GM21367 (cell line): ENCODE measurements at regions not wholly inside any gene's neighbourhood (a gene's known extent, or its start where the extent isn't known, plus 50 kb on each side); places are given as distances from the start of the nearest gene placed in this dataset.

Source experiments
- ATAC-seq: cut with Tn5 transposase; IDR thresholded peaks from one replicate; pipeline ENCODE4 v1.9.1; 2021; ENCODE audit not compliant: unreplicated experiment

DNA sequence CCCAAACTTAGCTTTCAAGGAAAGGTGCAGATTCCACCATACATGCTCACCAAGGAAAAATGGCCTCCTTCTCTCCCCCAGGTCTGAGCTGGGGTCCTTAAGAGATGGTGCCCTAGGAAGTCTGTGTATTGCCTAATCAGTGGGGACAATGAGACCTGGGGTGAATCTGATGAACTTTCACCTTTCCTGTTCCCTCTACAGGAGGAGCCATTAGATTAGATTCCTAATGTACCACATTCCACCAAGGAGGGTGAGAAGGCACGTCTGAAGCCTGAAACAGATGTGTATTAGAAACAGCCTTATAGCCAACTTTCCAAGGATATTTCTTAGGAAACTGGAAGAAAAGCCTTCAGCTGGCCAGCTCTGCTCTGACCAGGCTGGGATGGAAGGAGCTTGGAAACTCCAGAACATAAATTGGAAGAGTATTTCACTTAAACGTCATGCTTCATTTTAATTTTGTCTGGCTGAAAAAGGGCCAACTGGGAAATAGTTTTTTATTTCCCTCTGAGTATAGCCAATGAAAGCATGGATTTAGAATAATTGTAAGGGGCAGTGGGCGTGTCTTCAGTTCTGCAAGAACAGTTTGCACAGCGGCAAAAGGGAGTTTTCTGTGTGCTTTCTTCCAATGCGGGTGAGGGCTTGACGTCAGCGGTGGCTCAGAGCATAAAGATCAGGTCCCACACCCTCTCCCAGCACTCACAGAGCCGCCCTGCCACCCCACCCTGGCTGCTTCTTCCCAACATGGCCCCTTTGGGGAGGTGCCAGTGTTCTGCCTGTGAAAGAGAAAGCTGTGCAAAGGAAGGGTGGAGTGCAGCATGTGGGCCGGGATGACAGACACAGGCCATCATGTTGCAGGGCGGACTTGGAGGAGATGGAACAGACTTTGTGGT, 210.9 kb downstream of the ESM1 start:
- no peak for ATAC-seq

GRCh38 chr5:54772684-54773083, 212.7 kb downstream of the ESM1 start:
- peak; percentile 47 for ATAC-seq

GRCh38 chr5:54772231-54772630, 213.2 kb downstream of the ESM1 start:
- no peak for ATAC-seq

DNA sequence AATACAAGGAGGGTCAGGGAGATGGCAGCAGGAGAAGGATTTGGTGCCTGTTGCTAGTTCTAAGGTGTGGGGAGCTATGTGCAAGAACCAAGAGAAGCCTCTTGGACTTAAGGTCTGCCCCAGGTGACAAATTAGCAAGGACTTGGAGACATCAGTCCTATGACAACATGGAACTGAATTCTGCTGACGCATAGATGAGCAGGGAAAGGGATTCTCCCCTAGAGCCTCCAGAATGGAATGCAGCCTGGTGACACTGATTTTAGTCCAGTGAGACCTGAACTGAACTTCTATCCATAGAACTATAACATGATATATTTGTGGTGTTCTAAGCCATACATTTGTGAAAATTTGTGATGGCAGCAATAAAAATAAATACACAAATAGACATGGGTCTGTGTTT, 215.6 kb downstream of the ESM1 start:
- ATAC-seq, result no peak

GRCh38 chr5:54769072-54769471, 216.3 kb downstream of the ESM1 start:
- no peak for ATAC-seq

DNA sequence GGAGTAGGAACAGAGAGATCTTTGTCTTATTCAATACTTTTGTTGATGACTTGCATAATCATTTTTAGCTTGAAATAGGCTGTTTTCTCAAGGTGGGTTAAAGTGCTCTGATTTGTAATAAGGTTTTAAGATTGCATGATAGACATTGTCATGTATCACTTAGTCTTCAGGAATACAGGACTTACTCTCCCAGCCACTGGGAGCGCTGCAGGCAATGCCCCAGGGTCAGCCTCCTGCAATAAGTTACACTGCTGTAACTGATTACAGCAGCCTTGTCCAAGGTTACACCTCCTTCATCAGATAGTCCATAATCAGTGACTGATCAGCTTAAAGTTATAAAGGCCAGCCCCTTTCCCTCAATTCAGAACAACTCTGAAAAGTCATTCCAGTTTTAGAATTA, 218.6 kb downstream of the ESM1 start:
- ATAC-seq, result no peak

GRCh38 chr5:54765165-54766028, 220.0 kb downstream of the ESM1 start:
- no peak for ATAC-seq

DNA sequence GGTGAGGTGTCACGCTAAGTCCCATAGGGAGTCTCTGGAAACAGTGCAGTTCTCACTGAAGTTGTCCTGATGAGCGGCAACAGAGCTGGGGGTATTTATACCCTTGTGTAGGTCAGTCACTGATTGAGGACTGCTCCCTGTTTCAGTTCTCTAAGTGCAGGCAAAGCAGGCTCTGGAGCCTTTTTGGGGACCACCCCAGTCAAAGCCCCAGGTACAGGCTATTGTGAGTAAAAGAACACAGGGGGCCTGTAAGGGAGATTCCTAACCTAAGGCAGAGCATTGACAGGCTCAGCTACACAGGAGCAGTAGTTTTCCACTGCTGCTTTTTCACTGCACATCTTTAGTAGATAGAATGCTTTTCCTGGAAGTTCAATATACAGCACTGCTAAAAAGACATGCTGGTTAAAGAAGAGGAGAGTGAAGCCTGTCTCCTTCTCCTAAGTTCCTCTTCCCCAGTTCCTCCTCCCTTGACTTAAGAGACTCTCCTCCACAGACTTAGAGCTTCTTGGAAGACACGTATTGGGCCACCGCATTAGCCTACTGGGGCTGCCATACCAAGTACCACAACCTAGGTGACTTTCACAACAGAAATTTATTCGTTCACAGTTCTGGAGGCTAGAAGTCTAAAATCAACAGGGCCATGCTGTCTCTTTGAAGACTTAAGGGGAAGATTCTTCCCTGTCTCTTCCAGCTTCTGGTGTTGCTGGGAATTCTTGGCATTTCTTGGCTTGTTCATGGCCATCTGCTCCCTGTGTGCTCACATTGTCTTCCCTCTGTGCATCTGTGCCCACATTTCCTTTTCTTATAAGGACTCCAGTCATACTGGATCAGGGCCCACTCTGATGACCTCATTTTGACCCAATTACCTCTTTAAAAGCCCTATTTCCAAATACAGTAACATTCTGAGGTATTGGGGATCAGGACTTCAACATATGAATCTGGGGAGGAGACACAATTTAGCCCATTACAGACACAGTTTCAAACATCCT, 221.0 kb downstream of the ESM1 start:
- ATAC-seq, result no peak

DNA sequence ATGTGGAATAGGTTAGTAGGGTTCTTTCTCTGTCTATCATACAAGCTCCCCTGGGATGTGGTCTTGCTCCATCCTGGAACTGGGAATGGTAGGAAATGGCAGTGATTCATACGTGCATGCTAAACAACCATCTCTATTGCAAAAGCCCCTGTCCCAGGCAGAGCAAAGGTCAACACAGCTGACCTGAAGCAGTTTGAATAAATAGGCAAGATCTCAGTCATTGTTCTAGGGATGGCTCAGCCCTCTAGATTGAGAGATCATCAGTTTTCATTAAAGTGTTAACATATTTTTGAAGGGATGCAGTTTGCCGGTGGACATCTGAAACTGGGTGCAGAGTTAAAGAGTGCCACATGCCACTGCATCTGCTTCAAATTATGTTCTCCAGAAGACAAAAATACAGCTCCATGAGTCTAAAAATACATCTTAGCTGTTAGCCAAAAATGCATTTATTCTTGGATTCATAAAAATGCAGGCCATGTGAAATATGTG, 224.1 kb downstream of the ESM1 start:
- no peak for ATAC-seq

DNA sequence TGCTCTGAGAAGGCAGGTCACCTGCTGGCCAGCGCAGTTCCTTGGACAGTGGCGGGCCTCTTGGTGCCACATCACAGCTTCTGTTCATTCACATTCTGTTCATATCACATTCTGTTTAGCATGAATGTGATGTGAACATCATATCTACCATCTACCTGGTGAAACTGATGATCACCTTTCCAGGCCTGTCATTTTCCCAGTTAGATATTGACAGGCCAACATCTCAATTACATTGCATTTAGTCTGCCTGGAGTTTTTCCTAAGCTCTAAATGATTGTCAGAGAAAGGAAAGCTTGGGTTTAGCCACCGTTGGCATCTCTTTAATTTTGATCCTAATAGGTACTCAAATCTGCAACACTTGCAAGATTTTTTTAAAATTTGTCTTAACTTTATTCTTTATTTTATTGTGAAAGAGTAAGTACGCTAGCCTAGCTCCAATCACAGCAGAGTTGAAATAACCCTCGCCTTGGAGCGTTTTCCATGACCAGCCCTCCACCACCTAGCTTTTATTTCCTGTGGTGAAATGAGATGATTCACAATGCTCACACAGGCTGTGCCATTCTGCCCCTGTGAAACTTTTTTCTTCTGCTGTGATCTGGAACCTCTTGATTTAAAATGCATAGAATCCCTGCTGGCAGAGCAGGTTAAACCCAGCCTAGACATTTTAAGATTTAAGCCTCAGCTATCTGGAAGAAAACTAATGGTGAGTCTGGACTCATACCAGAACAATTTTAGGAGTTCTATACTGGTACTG, 225.0 kb downstream of the ESM1 start:
- no peak for ATAC-seq

DNA sequence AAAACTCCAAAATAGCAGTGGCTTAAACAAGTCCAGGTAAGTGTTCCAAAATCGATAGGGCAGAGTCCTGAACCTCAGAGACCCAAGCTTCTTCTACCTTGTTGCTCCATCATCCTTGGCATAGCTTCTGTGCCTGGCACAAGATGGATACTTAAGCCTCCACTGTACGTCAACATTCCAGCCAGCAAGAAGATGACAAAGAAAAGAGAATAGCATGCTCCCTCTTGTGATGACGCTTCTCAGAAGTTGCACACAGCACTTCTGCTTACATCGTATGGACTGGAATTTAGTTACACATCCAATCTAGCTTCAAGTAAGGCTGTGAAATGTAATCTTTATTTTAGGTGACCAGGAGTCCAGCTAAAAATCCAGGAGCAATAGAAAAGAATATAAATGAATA, 227.4 kb downstream of the ESM1 start:
- ATAC-seq, result no peak

DNA sequence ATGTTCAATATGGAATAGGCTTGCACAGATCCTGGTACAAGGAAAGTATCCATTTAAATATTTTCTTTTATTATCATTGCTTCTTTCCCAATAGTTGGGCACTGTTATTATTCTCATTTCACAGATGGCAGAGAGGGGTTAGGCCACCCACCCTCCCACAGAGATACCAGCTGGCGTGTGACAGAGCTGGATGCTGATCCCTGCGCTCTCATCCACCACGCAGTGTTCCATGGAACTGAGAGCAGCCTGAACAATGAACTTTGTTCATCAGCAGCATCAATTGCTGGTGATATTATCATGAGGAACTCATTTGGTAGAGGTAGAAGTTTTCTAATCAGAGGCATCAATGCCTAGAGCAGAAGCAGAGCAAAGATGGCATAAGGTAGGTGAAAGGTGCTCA, 227.9 kb downstream of the ESM1 start:
- no peak for ATAC-seq

DNA sequence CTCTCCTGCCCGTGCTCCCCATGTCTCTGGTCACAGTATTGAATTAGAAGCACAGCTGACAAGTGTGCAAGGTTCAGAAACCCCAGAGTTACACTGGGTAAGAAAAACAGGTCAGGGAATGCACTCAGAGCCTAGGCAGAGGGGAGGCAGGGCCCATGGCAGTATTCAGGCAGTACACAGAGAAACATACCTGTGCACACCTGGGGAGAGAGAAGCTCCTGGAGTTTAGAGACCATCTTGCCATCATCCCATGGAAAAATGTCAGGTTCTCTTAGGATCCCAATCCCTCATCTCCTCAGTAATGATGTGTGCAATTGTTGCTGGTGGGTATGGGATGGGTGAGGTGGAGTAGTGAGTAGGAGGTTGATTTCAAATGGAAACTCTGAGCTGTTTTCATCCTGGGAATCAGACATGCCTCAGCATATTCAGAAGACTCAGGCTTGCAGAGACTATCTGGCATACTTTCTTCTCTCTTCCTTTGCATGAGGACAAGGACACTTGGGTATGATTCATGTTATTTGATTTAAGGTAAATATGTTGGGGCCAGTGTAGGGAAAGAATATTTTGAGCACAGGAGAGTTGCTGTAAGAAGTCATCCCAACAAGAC, 228.5 kb downstream of the ESM1 start:
- ATAC-seq, result no peak

DNA sequence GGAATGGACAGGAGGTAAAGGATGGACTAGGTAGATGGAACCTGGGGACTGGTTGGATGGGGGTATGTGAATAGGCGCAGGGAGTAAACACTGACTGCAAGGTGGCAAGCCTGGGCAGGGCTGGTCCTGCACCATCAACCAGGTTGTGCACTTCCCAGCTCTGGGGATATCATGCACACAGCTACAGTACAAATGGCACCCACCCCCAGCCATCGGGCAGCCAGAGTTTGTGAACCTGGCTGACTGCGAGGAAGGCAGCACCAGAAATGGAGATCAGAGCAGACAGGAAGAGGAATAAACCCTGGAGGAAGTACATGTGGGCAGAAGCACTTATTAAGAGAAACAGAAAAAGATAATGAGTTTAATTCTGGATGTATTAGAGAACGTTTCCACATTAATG, 229.1 kb downstream of the ESM1 start:
- no peak for ATAC-seq

DNA sequence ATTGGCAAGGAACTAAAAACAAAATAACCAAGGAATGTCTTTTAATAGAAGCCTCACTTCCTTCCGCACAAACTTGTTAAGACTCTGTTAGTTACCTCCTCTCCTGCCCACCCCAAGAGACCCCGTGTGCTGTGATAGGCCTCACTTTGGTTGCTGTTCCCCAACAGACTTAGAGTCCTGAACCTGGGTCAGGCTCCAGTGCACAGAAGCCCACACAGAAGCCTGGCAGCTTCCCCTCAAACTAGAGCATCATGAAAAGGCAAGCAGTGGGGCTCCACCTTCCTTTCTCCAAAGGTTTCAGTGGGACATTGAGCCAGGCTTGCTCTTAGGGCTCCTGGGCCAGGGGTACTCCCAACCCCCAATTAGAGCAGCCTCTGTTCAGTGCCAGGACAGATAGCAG, 230.5 kb downstream of the ESM1 start:
- no peak for ATAC-seq

- ATAC-seq, result no peak
These were observed 231.0 kb downstream of the ESM1 start for GRCh38 chr5:54754420-54754819.

- ATAC-seq, result no peak
These were observed 231.6 kb downstream of the ESM1 start for GRCh38 chr5:54753753-54754152.

- peak; percentile 95 for ATAC-seq
These were observed 232.4 kb downstream of the ESM1 start for GRCh38 chr5:54753034-54753433.

DNA sequence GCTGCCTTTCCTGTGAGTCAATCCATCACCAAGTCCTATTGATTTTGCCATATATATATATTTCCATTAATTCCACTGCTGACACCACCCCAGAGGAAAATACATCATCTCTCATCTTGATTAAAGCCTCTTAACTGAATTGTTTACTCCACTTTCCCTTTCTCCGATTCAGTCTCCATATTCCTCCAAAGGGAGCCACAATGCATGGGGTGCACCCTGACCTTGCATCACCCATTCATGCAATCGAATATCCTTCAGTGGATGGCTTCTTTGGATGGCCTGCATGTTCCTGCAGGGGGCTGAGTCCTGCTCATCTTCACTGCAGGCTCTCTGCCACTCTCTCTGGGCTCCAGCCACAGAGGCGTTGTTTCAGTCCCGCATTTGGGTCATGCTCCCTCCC, 231.0 kb downstream of the SNX18 start:
- no peak for ATAC-seq
